ENCODE measurements at regions not wholly inside any gene's neighbourhood (a gene's known extent, or its start where the extent isn't known, plus 50 kb on each side); places are given as distances from the start of the nearest gene placed in this dataset.

GRCh38 chr5:6321078-6321477 lies 57.3 kb downstream of the MED10 start:
- TF ChIP-seq TCF12 (IDR thresholded peaks at IDR 0.05; ENCODE audit: low read depth) (no peak), MAX (IDR thresholded peaks at IDR 0.05) (no peak), YY1 (IDR thresholded peaks at IDR 0.05; ENCODE audit: low read depth) (no peak), ZBTB7A (IDR thresholded peaks at IDR 0.05; ENCODE audit: low read depth) (no peak), RAD21 (IDR thresholded peaks at IDR 0.05; ENCODE audit: low read depth) (no peak), EGR1 (IDR thresholded peaks at IDR 0.05) (no peak), EP300 (IDR thresholded peaks at IDR 0.05; ENCODE audit: borderline replicate concordance) (no peak), NFIC (IDR thresholded peaks at IDR 0.05) (no peak), CREB1 (IDR thresholded peaks at IDR 0.05; ENCODE audit: low read depth) (no peak)

GRCh38 chr5:6319116-6319515 lies 59.2 kb downstream of the MED10 start:
- TF ChIP-seq USF1 (IDR thresholded peaks at IDR 0.05) (no peak), YY1 (IDR thresholded peaks at IDR 0.05; ENCODE audit: low read depth) (no peak), CREB1 (IDR thresholded peaks at IDR 0.05; ENCODE audit: low read depth) (no peak), EP300 (IDR thresholded peaks at IDR 0.05; ENCODE audit: borderline replicate concordance) (no peak), RAD21 (IDR thresholded peaks at IDR 0.05; ENCODE audit: low read depth) (no peak), FOXM1 (IDR thresholded peaks at IDR 0.05; ENCODE audit: borderline replicate concordance, low read depth) (no peak), MAX (IDR thresholded peaks at IDR 0.05) (no peak), NFIC (IDR thresholded peaks at IDR 0.05) (no peak), TCF12 (IDR thresholded peaks at IDR 0.05; ENCODE audit: low read depth) (no peak), REST (IDR thresholded peaks at IDR 0.05; ENCODE audit: low read depth) (no peak), EGR1 (IDR thresholded peaks at IDR 0.05) (no peak), ZBTB7A (IDR thresholded peaks at IDR 0.05; ENCODE audit: low read depth) (no peak), CEBPB (IDR thresholded peaks at IDR 0.05) (no peak), TEAD4 (IDR thresholded peaks at IDR 0.05) (no peak), TAF1 (IDR thresholded peaks at IDR 0.05; ENCODE audit: low read depth) (no peak)

- no peak for TF ChIP-seq REST (IDR thresholded peaks at IDR 0.05; ENCODE audit: low read depth)
- TF ChIP-seq TCF12 (IDR thresholded peaks at IDR 0.05; ENCODE audit: low read depth), result no peak
- TF ChIP-seq RAD21 (IDR thresholded peaks at IDR 0.05; ENCODE audit: low read depth), result no peak
- TF ChIP-seq TEAD4 (IDR thresholded peaks at IDR 0.05), result no peak
- TF ChIP-seq MAX (IDR thresholded peaks at IDR 0.05), result no peak
- no peak for TF ChIP-seq EGR1 (IDR thresholded peaks at IDR 0.05)
- TF ChIP-seq CEBPB (IDR thresholded peaks at IDR 0.05), result no peak
- no peak for TF ChIP-seq CREB1 (IDR thresholded peaks at IDR 0.05; ENCODE audit: low read depth)
- TF ChIP-seq NFIC (IDR thresholded peaks at IDR 0.05), result no peak
- TF ChIP-seq TAF1 (IDR thresholded peaks at IDR 0.05; ENCODE audit: low read depth), result no peak
- TF ChIP-seq USF1 (IDR thresholded peaks at IDR 0.05), result no peak
Observed at GRCh38 chr5:6317116-6317798, 61.1 kb downstream of the MED10 start.

GRCh38 chr5:6315580-6315979 lies 62.8 kb downstream of the MED10 start:
- TF ChIP-seq TAF1 (IDR thresholded peaks at IDR 0.05; ENCODE audit: low read depth), result no peak
- TF ChIP-seq FOXM1 (IDR thresholded peaks at IDR 0.05; ENCODE audit: borderline replicate concordance, low read depth), result no peak
- TF ChIP-seq YY1 (IDR thresholded peaks at IDR 0.05; ENCODE audit: low read depth), result no peak
- TF ChIP-seq USF1 (IDR thresholded peaks at IDR 0.05), result no peak
- TF ChIP-seq CEBPB (IDR thresholded peaks at IDR 0.05), result no peak
- no peak for TF ChIP-seq CREB1 (IDR thresholded peaks at IDR 0.05; ENCODE audit: low read depth)
- TF ChIP-seq NFIC (IDR thresholded peaks at IDR 0.05), result no peak
- no peak for TF ChIP-seq REST (IDR thresholded peaks at IDR 0.05; ENCODE audit: low read depth)
- TF ChIP-seq ZBTB7A (IDR thresholded peaks at IDR 0.05; ENCODE audit: low read depth), result no peak
- TF ChIP-seq TEAD4 (IDR thresholded peaks at IDR 0.05), result no peak
- no peak for TF ChIP-seq EGR1 (IDR thresholded peaks at IDR 0.05)
- TF ChIP-seq TCF12 (IDR thresholded peaks at IDR 0.05; ENCODE audit: low read depth), result no peak
- no peak for TF ChIP-seq RAD21 (IDR thresholded peaks at IDR 0.05; ENCODE audit: low read depth)
- TF ChIP-seq EP300 (IDR thresholded peaks at IDR 0.05; ENCODE audit: borderline replicate concordance), result no peak
